HG02763 (cell line): ENCODE measurements at regions not wholly inside any gene's neighbourhood (a gene's known extent, or its start where the extent isn't known, plus 50 kb on each side); places are given as distances from the start of the nearest gene placed in this dataset.

Experiments used
- ATAC-seq: cut with Tn5 transposase; IDR thresholded peaks from one replicate; pipeline ENCODE4 v1.9.1; 2021; ENCODE audit warnings: mild to moderate bottlenecking, moderate library complexity; ENCODE audit not compliant: unreplicated experiment

GRCh38 chr2:217061916-217062505, 202.1 kb upstream of the TNP1 start:
- no peak for ATAC-seq

DNA sequence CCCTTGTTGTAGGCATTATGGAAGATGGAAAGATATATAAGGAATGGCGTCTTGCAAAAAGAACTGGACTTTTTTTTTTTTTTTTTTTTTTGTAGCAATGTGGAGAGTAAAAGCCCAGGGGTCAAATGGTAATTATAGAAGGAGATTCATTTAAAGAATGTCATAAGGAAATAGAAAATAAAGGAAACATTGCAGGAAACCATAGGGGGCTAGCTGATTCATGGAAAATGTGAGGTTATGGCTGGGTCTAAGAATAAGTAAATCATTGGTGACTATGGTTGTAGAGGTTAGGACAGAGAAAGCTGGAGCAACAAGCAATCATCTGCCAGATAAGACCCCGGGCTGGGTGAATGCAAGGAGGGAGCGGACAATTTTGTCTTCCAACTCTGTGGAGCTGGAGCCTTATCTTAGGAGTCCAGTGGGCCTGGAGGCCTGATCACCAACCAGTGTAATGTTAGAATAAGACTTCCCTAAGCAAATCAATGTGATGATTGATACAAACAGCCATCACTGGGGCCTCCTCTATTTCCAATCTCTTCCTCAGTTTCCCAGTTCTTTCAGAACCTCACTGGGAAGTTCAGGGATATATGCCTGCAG, 201.2 kb upstream of the TNP1 start:
- no peak for ATAC-seq

- ATAC-seq, result no peak
These were observed 200.7 kb upstream of the TNP1 start for GRCh38 chr2:217060516-217060915.

DNA sequence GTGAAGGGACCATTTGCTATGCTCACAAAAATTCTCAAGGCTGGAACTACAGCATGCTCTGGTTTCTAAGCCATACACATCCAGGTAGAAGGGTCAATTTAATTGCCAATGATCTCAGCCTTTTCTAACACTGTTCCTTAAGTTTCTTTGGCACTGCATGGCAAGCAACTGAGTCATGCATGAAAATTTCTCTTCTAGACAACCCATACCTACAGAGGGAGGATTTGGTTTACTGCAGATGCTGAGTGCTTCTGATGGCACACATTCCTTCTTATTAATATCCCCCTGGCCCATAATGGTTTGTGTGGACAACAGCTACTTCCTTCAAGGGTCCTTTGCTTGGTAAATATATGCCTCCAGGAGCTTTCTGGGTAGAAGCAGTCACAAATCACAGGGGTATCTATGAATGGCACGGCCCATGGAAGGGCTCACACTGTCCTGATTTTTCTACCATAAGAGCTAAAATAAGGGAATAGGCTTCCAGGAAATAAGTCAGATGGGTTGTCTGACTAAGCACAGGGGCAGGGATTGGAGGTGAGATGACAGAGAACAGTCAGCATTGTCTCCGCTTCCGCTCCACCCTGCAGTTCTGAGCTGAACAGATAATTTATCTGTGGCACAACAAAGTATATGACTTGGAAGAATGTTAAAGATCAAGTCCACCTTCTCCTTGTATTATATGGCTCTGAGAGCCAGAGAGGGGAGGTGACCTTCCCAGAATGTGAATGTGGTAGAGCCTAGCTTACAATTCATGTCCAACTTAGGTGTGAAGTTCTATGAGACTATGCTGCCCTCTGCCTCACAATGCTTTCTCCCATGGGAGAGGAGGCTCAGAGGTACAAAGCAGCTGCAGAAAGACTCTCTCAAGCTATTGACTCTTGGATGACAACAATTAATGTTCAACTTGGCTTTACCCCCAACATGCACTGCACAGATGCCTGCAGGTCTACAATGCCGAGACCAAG, 199.2 kb upstream of the TNP1 start:
- no peak for ATAC-seq

GRCh38 chr2:217057773-217058172, 197.9 kb upstream of the TNP1 start:
- no peak for ATAC-seq

DNA sequence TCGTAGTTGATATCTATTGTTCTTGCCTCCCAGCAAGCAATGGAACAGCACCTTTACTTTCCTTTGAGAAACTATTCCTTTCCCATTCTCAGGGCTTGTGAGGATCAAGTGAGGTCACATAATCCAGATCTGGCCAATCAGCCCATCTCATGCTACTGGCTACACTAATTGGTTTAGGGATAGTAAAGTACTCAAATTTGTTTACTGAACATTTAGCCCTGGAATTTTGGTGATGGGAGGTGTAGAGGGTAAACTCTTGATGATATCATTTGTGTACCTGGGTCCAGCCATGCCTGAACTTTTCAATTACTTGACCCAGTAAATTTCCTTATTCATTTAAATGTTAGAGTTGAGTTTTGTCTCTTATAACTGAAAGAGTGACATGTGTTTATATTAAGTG, 195.8 kb upstream of the TNP1 start:
- no peak for ATAC-seq

DNA sequence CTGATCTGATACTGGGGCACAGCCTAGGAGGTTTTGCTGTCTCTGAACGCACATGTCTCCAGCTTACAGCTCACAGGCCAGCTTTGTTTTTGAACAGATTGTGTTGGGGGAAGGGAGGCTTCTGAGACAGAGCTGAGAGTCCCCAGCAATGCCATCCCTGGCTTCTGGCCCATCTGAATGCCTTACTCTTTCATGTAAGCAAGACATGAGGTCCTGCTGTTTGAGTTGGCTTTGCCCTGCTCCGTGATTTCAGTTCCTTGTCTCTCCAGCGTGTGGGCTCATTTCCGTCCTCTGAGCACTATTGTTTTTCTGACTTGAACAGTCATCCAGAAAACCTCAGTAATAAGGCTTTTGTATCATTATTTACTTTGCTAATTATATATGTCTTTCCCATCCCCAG, 194.9 kb upstream of the TNP1 start:
- ATAC-seq, result no peak

DNA sequence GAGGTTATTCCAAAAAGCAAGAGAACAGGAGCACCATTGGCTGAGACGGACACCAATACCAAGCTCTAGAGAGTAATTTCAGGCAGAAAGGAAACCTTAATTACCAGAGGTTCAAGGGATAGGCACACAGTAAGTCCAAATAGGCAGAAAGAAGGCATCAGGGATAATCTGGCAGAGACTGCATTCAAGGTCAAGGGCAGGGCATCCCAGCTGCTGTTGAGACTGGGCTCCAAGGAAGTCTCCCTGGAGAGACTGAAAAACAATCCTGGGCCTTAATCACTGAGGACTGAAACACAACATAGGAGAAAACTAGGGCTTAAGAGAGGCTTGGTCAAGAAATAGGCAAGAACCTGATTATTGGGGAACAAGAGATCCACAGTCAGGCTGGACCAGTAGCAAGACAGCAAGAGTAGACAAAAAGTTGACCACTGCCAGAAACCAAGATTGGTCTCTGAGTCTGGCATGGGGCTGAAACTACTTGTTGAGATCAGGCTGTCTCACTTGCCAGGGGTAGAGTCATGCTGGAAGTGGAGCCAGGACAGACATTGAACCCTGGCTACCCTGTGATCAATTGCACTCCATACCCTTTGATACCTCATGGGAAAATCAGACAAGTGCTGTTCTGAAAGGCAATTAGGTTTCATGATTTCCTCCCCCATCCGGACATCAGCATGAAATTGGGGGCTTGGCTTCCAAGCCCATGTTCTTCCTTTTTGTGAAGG, 193.2 kb upstream of the TNP1 start:
- no peak for ATAC-seq

- no peak for ATAC-seq
These were observed 191.6 kb upstream of the TNP1 start for GRCh38 chr2:217051416-217051815.

GRCh38 chr2:217049956-217050355, 190.1 kb upstream of the TNP1 start:
- no peak for ATAC-seq

GRCh38 chr2:217049422-217049821, 189.6 kb upstream of the TNP1 start:
- ATAC-seq, result no peak

DNA sequence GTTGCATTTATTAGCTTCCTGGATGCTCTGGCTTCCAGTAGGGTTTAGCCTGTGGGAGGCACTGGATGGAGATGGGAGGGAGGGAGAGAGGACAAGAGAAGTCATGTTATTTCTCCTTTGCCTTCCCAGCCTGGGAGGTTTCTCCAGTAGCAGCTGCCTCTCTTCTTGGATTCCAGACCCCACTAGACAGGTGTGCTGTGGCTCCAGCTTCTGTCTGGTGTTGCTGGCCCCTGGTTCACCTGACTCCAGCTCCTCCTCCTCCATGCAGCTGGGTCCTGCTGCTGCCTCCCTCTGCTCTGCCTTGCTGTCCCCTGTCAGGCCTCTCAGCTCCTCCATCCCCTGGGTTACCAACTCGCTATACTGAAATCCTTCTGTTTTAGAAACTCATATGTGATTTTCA, 188.9 kb upstream of the TNP1 start:
- no peak for ATAC-seq

DNA sequence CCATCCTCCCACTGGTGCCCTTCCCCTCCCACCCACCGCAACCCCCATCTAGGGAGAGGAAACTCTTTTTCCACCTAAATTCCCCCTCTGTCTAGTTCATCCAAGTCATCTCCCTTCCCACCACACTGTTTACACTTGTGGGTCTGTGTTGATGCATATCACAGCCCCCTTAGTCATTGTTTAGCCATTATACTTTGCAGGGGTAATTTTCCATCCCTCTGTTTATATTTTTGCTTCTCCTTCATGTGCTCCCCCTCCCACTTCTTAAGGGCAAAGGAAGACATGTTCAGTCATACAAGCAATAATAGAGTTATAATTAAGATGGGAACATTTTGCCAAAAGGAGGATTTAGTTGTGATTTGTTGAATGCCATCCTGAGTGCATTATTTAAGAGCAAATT, 187.8 kb upstream of the TNP1 start:
- ATAC-seq, result no peak

GRCh38 chr2:217047209-217047608, 187.3 kb upstream of the TNP1 start:
- ATAC-seq, result no peak

GRCh38 chr2:217045700-217046475, 186.0 kb upstream of the TNP1 start:
- ATAC-seq, result no peak

DNA sequence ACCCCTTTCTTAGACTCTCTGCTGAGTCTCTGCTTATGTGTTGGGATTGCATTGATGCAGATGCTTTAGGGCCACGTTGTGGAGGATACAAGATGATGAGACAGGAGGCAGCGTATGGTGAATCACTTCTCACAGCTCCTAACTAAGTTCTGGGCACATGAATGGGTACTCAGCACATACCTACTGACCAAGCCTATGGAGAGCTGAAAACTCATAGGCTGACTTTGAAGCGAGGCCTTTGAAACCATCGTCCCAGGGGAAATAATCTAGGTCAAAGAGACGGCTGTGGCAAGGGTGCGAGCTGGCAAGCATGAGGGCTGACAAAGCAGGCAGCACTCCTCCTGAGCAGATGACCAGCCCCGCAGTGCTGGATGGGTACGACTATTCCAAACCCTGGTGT, 180.2 kb upstream of the TNP1 start:
- no peak for ATAC-seq

GRCh38 chr2:217038001-217038400, 178.1 kb upstream of the TNP1 start:
- no peak for ATAC-seq

DNA sequence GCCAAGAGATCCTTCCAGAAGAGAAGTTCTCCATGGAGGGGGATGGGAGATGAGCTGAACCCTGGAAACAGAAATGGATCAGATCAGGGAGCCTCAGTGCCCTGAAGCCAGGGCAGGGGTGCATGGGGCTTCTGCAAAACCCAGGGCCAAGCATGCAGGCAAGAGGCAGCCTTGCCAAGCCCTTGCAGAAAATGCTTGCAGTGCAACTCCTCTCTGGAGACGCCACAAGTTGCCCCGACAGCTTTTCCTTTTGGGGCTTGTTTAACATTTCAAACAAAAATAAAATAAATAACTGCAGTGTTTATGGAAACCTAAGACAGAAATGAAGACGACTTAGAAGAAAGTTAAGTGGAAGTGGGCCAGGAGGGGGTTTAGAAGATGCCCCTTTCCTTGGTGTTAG, 177.5 kb upstream of the TNP1 start:
- no peak for ATAC-seq

- ATAC-seq, result no peak
These were observed 176.1 kb upstream of the TNP1 start for GRCh38 chr2:217035967-217036366.

- ATAC-seq, result no peak
These were observed 173.3 kb upstream of the TNP1 start for GRCh38 chr2:217033186-217033585.

DNA sequence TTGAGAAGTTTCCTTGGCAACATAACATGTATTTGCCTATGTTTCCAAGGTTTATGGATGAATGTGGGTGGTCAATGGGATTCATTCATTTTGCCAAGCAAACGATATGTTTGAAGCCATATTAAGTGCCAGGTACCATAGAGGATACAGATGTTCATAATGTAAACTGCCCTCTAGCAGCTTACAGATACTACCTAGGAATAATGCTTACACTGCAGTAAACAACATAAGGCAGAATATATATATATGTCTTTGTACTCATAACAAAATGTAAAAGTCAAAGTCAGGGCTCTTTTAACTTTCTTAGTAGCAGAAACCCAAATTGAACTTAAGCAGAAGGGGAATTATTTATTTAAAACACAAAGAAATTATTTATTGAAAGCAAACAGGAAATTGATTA, 171.6 kb upstream of the TNP1 start:
- ATAC-seq, result no peak
